ENCODE measurements at regions not wholly inside any gene's neighbourhood (a gene's known extent, or its start where the extent isn't known, plus 50 kb on each side); places are given as distances from the start of the nearest gene placed in this dataset.
A peak's percentile ranks its signal among the peaks of the same experiment; 100 is the strongest.
"Not testable (repeated sequence)": the region's sequence is repeated elsewhere in the genome, so short reads cannot be mapped to it uniquely, and the experiment has no call there.

DNA sequence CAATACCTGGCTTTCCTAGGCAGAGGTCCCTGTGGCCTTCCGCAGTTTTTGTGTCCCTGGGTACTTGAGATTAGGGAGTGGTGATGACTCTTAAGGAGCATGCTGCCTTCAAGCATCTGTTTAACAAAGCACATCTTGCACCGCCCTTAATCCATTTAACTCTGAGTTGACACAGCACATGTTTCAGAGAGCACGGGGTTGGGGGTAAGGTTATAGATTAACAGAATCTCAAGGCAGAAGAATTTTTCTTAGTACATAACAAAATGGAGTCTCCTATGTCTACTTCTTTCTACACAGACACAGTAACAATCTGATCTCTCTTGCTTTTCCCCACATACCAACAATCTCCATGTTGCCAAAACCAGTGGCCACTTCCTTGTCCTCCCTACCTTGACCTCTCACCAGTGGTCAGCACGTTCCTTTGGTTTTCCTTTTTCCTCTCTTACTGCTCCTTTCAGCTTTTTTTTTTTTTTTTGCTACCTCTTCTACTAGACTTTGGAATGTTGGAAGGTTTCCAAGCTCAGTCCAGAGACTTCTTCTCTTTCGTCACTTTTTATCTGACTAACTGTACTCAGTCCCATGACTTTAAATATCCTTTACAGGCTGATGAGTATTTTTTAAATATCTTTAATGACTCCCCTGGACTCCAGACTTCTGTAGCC lies 395.3 kb downstream of the ATP23 start:
- not testable (repeated sequence) for H3K9me3 ChIP-seq (ENCODE audit: control insufficient read depth in 2 of 2, low read length in 2 of 2); H3K9me3 Mint-ChIP-seq; ATAC-seq (ENCODE audit: low read depth in 2 of 2); H3K4me1 Mint-ChIP-seq; DNase-seq; H3K4me3 ChIP-seq (ENCODE audit: low read depth, low read length); H3K27ac ChIP-seq (ENCODE audit: insufficient read depth, low read length, poor library complexity, severe bottlenecking); H3K27ac Mint-ChIP-seq; H3K36me3 Mint-ChIP-seq; H3K4me1 ChIP-seq (ENCODE audit: control insufficient read depth, insufficient read depth, low read length, poor library complexity, severe bottlenecking); H3K36me3 ChIP-seq (ENCODE audit: control insufficient read depth, insufficient read depth, low read length); H3K4me3 Mint-ChIP-seq; H3K27me3 ChIP-seq (ENCODE audit: control insufficient read depth, insufficient read depth, low read length)
- H3K27me3 Mint-ChIP-seq: peaks cover 12% of the 10 kb centered on the region

DNA sequence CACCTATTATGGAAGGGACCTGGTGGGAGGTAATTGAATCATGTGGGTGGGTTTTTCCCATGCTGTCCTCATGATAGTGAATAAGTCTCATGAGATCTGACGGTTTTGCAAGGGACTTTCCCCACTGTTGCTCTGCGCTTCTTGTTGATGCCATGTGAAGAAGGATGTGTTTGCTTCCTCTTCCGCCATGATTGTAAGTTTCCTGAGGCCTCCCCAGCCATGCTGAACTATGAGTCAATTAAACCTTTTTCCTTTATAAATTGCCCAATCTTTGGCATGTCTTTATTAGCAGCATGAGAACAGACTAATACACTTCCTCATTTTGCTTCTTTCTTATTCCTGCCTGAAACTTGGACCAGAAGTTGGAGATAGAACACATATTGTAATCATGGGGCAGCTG lies 396.2 kb downstream of the ATP23 start:
- not testable (repeated sequence) for H3K27ac Mint-ChIP-seq; H3K36me3 ChIP-seq (ENCODE audit: control insufficient read depth, insufficient read depth, low read length); H3K9me3 Mint-ChIP-seq; H3K9me3 ChIP-seq (ENCODE audit: control insufficient read depth in 2 of 2, low read length in 2 of 2); H3K27ac ChIP-seq (ENCODE audit: insufficient read depth, low read length, poor library complexity, severe bottlenecking); H3K4me3 ChIP-seq (ENCODE audit: low read depth, low read length); ATAC-seq (ENCODE audit: low read depth in 2 of 2); DNase-seq; H3K36me3 Mint-ChIP-seq; H3K4me1 Mint-ChIP-seq; H3K4me1 ChIP-seq (ENCODE audit: control insufficient read depth, insufficient read depth, low read length, poor library complexity, severe bottlenecking); H3K4me3 Mint-ChIP-seq; H3K27me3 ChIP-seq (ENCODE audit: control insufficient read depth, insufficient read depth, low read length)
- peaks cover 12% of the 10 kb centered on the region for H3K27me3 Mint-ChIP-seq

DNA sequence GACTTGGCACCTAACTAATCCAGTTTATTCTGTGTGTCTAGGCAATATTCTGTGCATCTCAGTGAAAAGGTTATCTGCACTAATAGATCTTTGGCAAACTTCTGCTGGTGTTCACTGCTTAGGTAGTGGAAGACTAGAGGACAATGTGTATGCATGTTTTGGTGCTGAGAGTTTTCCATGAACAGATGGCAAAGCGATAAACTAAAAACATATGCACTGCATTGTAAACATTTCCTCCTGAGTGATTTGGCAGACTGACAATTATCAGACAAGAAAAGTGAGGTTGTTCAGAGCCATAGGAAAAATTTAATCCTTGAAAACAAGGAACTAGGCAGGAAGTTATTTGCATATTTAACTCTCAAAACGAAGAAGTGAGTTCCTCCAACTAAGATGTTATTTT lies 400.4 kb downstream of the ATP23 start:
- H3K9me3 Mint-ChIP-seq: peaks cover 0 to 4% (median 0%) of the 10 kb centered on the region in 7 donors
- H3K4me1 Mint-ChIP-seq: peaks cover 0 to 2% (median 0%) of the 10 kb centered on the region in 4 donors
- H3K9me3 ChIP-seq (ENCODE audit: control insufficient read depth in 2 of 2, low read length in 2 of 2): no peaks in the 10 kb centered on the region
- no peaks in the 10 kb centered on the region for H3K36me3 ChIP-seq (ENCODE audit: control insufficient read depth, insufficient read depth, low read length)
- peaks cover 3% of the 10 kb centered on the region for H3K27me3 ChIP-seq (ENCODE audit: control insufficient read depth, insufficient read depth, low read length)
- no peaks in the 10 kb centered on the region for H3K4me1 ChIP-seq (ENCODE audit: control insufficient read depth, insufficient read depth, low read length, poor library complexity, severe bottlenecking)
- no peak for DNase-seq
- no peaks in the 10 kb centered on the region for H3K36me3 Mint-ChIP-seq
- H3K27me3 Mint-ChIP-seq: peaks cover 25% of the 10 kb centered on the region
- no peak overlapping the region for H3K27ac ChIP-seq (ENCODE audit: insufficient read depth, low read length, poor library complexity, severe bottlenecking)
- H3K4me3 Mint-ChIP-seq: no peak overlapping the region
- no peak overlapping the region for H3K27ac Mint-ChIP-seq
- no peak overlapping the region for H3K4me3 ChIP-seq (ENCODE audit: low read depth, low read length)
- ATAC-seq (ENCODE audit: low read depth in 2 of 2): no peak

DNA sequence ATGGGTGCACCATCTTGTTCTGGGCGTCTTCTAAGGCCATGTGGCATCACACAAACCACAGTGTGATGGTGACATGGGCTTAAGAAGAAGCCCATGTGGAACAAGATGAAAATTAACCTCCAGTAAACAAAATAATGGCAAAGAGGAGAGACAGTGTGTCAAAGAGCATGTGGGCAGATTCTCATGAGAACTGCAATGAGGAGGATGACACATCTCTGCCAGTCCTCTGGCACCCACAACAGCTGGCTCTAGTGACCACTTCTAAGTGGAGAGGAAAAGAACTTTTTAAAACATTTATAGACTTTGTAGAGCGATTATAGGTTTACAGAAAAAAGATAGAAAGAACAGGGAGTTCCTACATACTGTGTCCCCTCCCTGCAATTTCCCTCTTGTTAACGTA lies 401.4 kb downstream of the ATP23 start:
- H3K9me3 Mint-ChIP-seq: peaks cover 0 to 2% (median 0%) of the 10 kb centered on the region in 7 donors
- peaks cover 0 to 2% (median 0%) of the 10 kb centered on the region in 4 donors for H3K4me1 Mint-ChIP-seq
- peaks cover 23% of the 10 kb centered on the region for H3K27me3 Mint-ChIP-seq
- ATAC-seq (ENCODE audit: low read depth in 2 of 2) (no peak), DNase-seq (no peak)
- no peak overlapping the region for H3K4me3 Mint-ChIP-seq
- no peaks in the 10 kb centered on the region for H3K36me3 Mint-ChIP-seq
- H3K9me3 ChIP-seq (ENCODE audit: control insufficient read depth in 2 of 2, low read length in 2 of 2): no peaks in the 10 kb centered on the region
- H3K4me3 ChIP-seq (ENCODE audit: low read depth, low read length): no peak overlapping the region
- H3K36me3 ChIP-seq (ENCODE audit: control insufficient read depth, insufficient read depth, low read length): no peaks in the 10 kb centered on the region
- no peak overlapping the region for H3K27ac ChIP-seq (ENCODE audit: insufficient read depth, low read length, poor library complexity, severe bottlenecking)
- H3K27me3 ChIP-seq (ENCODE audit: control insufficient read depth, insufficient read depth, low read length): peaks cover 3% of the 10 kb centered on the region
- H3K4me1 ChIP-seq (ENCODE audit: control insufficient read depth, insufficient read depth, low read length, poor library complexity, severe bottlenecking): no peaks in the 10 kb centered on the region
- no peak overlapping the region for H3K27ac Mint-ChIP-seq

DNA sequence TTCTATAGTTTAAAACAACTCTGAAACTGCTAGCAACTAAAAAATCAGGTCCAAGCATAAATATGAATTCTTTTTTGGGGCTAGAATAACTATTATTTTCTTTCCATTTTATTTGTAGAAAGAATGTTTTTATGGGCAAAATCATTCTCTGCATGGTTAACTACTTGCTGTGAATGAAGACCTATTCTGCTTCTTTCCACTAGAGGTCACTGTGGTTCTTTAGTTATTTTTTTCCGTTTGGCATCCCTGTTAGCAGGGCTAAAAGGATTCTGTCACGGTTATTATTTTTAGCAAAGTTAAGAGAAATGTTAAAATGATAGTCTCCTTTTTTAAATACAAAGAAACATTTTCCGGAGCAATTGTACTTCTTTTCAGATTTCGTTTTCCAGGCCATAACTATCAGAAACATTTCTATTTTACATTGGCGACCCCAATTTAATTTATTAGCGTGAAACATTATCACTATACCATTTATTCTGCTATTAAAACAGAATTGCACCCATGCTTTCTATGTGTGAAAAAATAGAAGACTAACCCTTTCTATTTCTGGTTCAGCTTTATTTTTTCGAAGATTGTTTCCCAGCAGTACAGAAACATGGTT lies 404.8 kb downstream of the ATP23 start:
- Mint-ChIP-seq H3K9me3 (peaks cover 0 to 2% (median 0%) of the 10 kb centered on the region in 7 donors), H3K27ac (no peak overlapping the region), H3K4me3 (no peak overlapping the region), H3K27me3 (peaks cover 22% of the 10 kb centered on the region), H3K36me3 (no peaks in the 10 kb centered on the region), H3K4me1 (peaks cover 0 to 2% (median 0%) of the 10 kb centered on the region in 4 donors)
- DNase-seq (peak in 2 of 3 donors; percentile 15 to 26), ATAC-seq (ENCODE audit: low read depth in 2 of 2) (no peak)
- no peak overlapping the region for H3K27ac ChIP-seq (ENCODE audit: insufficient read depth, low read length, poor library complexity, severe bottlenecking)
- H3K27me3 ChIP-seq (ENCODE audit: control insufficient read depth, insufficient read depth, low read length): peaks cover 3% of the 10 kb centered on the region
- no peaks in the 10 kb centered on the region for H3K9me3 ChIP-seq (ENCODE audit: control insufficient read depth in 2 of 2, low read length in 2 of 2)
- H3K4me3 ChIP-seq (ENCODE audit: low read depth, low read length): no peak overlapping the region
- H3K36me3 ChIP-seq (ENCODE audit: control insufficient read depth, insufficient read depth, low read length): no peaks in the 10 kb centered on the region
- no peaks in the 10 kb centered on the region for H3K4me1 ChIP-seq (ENCODE audit: control insufficient read depth, insufficient read depth, low read length, poor library complexity, severe bottlenecking)

DNA sequence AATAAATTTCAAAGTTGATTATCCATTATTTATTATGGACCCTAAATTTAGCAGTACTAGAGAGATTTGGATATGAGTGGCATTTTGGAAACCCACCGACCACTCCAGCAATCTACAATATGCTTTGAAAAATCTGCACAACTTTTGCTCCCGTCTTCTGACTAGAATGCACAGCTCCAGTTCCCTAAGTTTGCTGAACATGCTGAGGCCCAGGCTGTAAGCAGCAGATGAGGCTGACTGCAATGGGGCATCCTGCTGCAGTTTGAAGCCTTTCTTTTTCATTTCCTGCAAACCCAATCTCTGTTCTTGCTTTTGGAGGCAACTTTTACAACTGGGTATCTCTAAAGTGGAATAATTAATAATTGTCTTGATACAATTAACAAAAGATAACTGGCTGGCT lies 405.8 kb downstream of the ATP23 start:
- DNase-seq: no peak
- no peak for ATAC-seq (ENCODE audit: low read depth in 2 of 2)
- no peaks in the 10 kb centered on the region for H3K9me3 ChIP-seq (ENCODE audit: control insufficient read depth in 2 of 2, low read length in 2 of 2)
- H3K4me1 Mint-ChIP-seq: peaks cover 0 to 2% (median 0%) of the 10 kb centered on the region in 4 donors
- H3K4me3 Mint-ChIP-seq: no peak overlapping the region
- peaks cover 0 to 2% (median 0%) of the 10 kb centered on the region in 7 donors for H3K9me3 Mint-ChIP-seq
- H3K27me3 ChIP-seq (ENCODE audit: control insufficient read depth, insufficient read depth, low read length): peaks cover 3% of the 10 kb centered on the region
- H3K4me1 ChIP-seq (ENCODE audit: control insufficient read depth, insufficient read depth, low read length, poor library complexity, severe bottlenecking): no peaks in the 10 kb centered on the region
- no peak overlapping the region for H3K27ac Mint-ChIP-seq
- H3K4me3 ChIP-seq (ENCODE audit: low read depth, low read length): no peak overlapping the region
- no peaks in the 10 kb centered on the region for H3K36me3 ChIP-seq (ENCODE audit: control insufficient read depth, insufficient read depth, low read length)
- H3K36me3 Mint-ChIP-seq: no peaks in the 10 kb centered on the region
- peaks cover 23% of the 10 kb centered on the region for H3K27me3 Mint-ChIP-seq
- no peak overlapping the region for H3K27ac ChIP-seq (ENCODE audit: insufficient read depth, low read length, poor library complexity, severe bottlenecking)

DNA sequence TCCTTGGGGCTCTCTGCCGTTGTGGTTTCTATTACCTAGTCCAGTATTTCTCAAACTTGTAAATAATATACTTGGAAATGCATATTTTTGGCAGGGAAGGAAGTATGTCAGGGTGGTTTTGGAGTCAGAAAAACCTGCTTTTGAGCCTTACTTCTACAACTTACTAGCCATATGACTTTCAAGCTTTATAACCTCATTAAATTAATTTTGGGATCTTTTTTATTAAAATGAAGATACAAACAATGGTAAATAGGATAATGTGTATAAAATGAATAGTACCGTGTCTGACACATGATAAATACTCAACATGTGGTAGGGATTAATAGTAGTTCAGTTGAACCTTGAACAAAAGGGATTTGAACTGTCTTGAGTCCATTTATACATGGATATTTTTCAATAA lies 406.3 kb downstream of the ATP23 start:
- H3K27me3 ChIP-seq (ENCODE audit: control insufficient read depth, insufficient read depth, low read length): peaks cover under 1% of the 10 kb centered on the region
- H3K4me1 Mint-ChIP-seq: peaks cover 0 to 2% (median 0%) of the 10 kb centered on the region in 4 donors
- peaks cover 23% of the 10 kb centered on the region for H3K27me3 Mint-ChIP-seq
- H3K36me3 ChIP-seq (ENCODE audit: control insufficient read depth, insufficient read depth, low read length): no peaks in the 10 kb centered on the region
- peaks cover 0 to 2% (median 0%) of the 10 kb centered on the region in 7 donors for H3K9me3 Mint-ChIP-seq
- H3K27ac ChIP-seq (ENCODE audit: insufficient read depth, low read length, poor library complexity, severe bottlenecking): no peak overlapping the region
- ATAC-seq (ENCODE audit: low read depth in 2 of 2): no peak
- no peak overlapping the region for H3K27ac Mint-ChIP-seq
- no peak overlapping the region for H3K4me3 Mint-ChIP-seq
- H3K36me3 Mint-ChIP-seq: no peaks in the 10 kb centered on the region
- H3K9me3 ChIP-seq (ENCODE audit: control insufficient read depth in 2 of 2, low read length in 2 of 2): no peaks in the 10 kb centered on the region
- no peaks in the 10 kb centered on the region for H3K4me1 ChIP-seq (ENCODE audit: control insufficient read depth, insufficient read depth, low read length, poor library complexity, severe bottlenecking)
- no peak for DNase-seq
- no peak overlapping the region for H3K4me3 ChIP-seq (ENCODE audit: low read depth, low read length)

DNA sequence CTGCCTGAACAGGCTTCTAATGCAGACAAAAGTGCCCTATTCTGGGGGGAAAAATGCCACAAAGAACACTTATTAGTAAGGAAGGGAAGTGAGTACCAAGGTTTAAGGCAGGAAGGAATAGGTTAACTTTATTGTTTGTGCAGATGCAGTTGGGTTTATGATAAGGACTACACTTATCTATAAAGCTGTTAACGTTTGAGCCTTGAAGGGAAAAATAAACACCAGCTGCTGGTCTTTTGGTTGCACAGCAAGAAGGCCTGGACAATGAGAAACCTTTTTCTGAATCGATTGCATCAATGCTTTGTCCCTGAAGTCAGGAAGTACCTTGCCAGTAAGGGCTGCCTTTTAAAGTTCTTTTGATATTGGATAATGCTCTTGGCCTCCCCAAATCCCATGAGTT lies 407.8 kb downstream of the ATP23 start:
- H3K27ac ChIP-seq (ENCODE audit: insufficient read depth, low read length, poor library complexity, severe bottlenecking): no peak overlapping the region
- no peaks in the 10 kb centered on the region for H3K36me3 Mint-ChIP-seq
- no peak for ATAC-seq (ENCODE audit: low read depth in 2 of 2)

More for the DNA sequence above, 407.8 kb downstream of the ATP23 start:
- Mint-ChIP-seq H3K27me3 (peaks cover 26% of the 10 kb centered on the region), H3K4me1 (peaks cover 0 to 2% (median 0%) of the 10 kb centered on the region in 4 donors), H3K4me3 (no peak overlapping the region), H3K9me3 (peaks cover 0 to 2% (median 0%) of the 10 kb centered on the region in 7 donors), H3K27ac (no peak overlapping the region)
- no peaks in the 10 kb centered on the region for H3K4me1 ChIP-seq (ENCODE audit: control insufficient read depth, insufficient read depth, low read length, poor library complexity, severe bottlenecking)
- H3K27me3 ChIP-seq (ENCODE audit: control insufficient read depth, insufficient read depth, low read length): no peaks in the 10 kb centered on the region
- no peaks in the 10 kb centered on the region for H3K9me3 ChIP-seq (ENCODE audit: control insufficient read depth in 2 of 2, low read length in 2 of 2)
- no peak for DNase-seq
- H3K36me3 ChIP-seq (ENCODE audit: control insufficient read depth, insufficient read depth, low read length): no peaks in the 10 kb centered on the region
- H3K4me3 ChIP-seq (ENCODE audit: low read depth, low read length): no peak overlapping the region

Data from CD4-positive, CD25-positive, alpha-beta regulatory T cell (primary cell).